ENCODE measurements at regions not wholly inside any gene's neighbourhood (a gene's known extent, or its start where the extent isn't known, plus 50 kb on each side); places are given as distances from the start of the nearest gene placed in this dataset.

GRCh38 chr10:116792817-116793216, 50.5 kb upstream of the HSPA12A start:
- no peak overlapping the region for H3K4me2 ChIP-seq (ENCODE audit: low read depth, low read length)
- no peaks in the 10 kb centered on the region for H3K27me3 ChIP-seq (replicated peaks; ENCODE audit: insufficient read depth, low read length)
- no peaks in the 10 kb centered on the region for H3K9me3 ChIP-seq (replicated peaks; ENCODE audit: insufficient read depth, low read length)
- H4K20me1 ChIP-seq (ENCODE audit: insufficient read depth, low read length) = no peaks in the 10 kb centered on the region
- no peak overlapping the region for H2AFZ ChIP-seq (ENCODE audit: low read length)
- TF ChIP-seq EZH2phosphoT487 (IDR thresholded peaks at IDR 0.05; ENCODE audit: low read length) = no peak
- TF ChIP-seq EZH2 (optimal IDR thresholded peaks at IDR 0.05; ENCODE audit: low read depth, low read length) = no peak
- no peak for TF ChIP-seq CTCF (IDR thresholded peaks at IDR 0.05; ENCODE audit: low read length)
- peaks cover under 1% of the 10 kb centered on the region; the same call in 1 of the 2 replicates for H3K4me1 ChIP-seq (ENCODE audit: low read length)
- H3K79me2 ChIP-seq (ENCODE audit: low read length) = no peaks in the 10 kb centered on the region
- H3K36me3 ChIP-seq (replicated peaks; ENCODE audit: insufficient read depth, low read length) = no peaks in the 10 kb centered on the region
- H3K4me3 ChIP-seq (ENCODE audit: low read length) = no peak overlapping the region
- H3K9me2 ChIP-seq (replicated peaks; ENCODE audit: insufficient read depth, low read length) = no peaks in the 10 kb centered on the region
- no peak overlapping the region for H3K27ac ChIP-seq (ENCODE audit: low read length)
- H3K9ac ChIP-seq (ENCODE audit: low read length) = no peak overlapping the region
- DNase-seq = no peak
- H3F3A ChIP-seq (ENCODE audit: insufficient read depth, low read length) = no peaks in the 10 kb centered on the region

- H3K4me1 ChIP-seq (ENCODE audit: low read length) = no peaks in the 10 kb centered on the region
- no peak overlapping the region for H3K4me2 ChIP-seq (ENCODE audit: low read depth, low read length)
- H3K4me3 ChIP-seq (ENCODE audit: low read length) = no peak overlapping the region
- no peaks in the 10 kb centered on the region for H4K20me1 ChIP-seq (ENCODE audit: insufficient read depth, low read length)
- H3F3A ChIP-seq (ENCODE audit: insufficient read depth, low read length) = no peaks in the 10 kb centered on the region
- no peak overlapping the region for H3K9ac ChIP-seq (ENCODE audit: low read length)
- DNase-seq = no peak
- H3K9me2 ChIP-seq (replicated peaks; ENCODE audit: insufficient read depth, low read length) = no peaks in the 10 kb centered on the region
- H3K27me3 ChIP-seq (replicated peaks; ENCODE audit: insufficient read depth, low read length) = no peaks in the 10 kb centered on the region
- TF ChIP-seq EZH2phosphoT487 (IDR thresholded peaks at IDR 0.05; ENCODE audit: low read length) = no peak
- no peak for TF ChIP-seq CTCF (IDR thresholded peaks at IDR 0.05; ENCODE audit: low read length)
- TF ChIP-seq EZH2 (optimal IDR thresholded peaks at IDR 0.05; ENCODE audit: low read depth, low read length) = no peak
- H3K36me3 ChIP-seq (replicated peaks; ENCODE audit: insufficient read depth, low read length) = no peaks in the 10 kb centered on the region
- H3K79me2 ChIP-seq (ENCODE audit: low read length) = no peaks in the 10 kb centered on the region
- no peak overlapping the region for H3K27ac ChIP-seq (ENCODE audit: low read length)
- H3K9me3 ChIP-seq (replicated peaks; ENCODE audit: insufficient read depth, low read length) = no peaks in the 10 kb centered on the region
- no peak overlapping the region for H2AFZ ChIP-seq (ENCODE audit: low read length)
Measured at GRCh38 chr10:116796469-116796868, 52.8 kb upstream of the ENO4 start.

GRCh38 chr10:116796910-116797513, 52.3 kb upstream of the ENO4 start:
- H3K9ac ChIP-seq (ENCODE audit: low read length) = no peak overlapping the region
- H3K9me2 ChIP-seq (replicated peaks; ENCODE audit: insufficient read depth, low read length) = no peaks in the 10 kb centered on the region
- no peaks in the 10 kb centered on the region for H4K20me1 ChIP-seq (ENCODE audit: insufficient read depth, low read length)
- no peak overlapping the region for H3K4me3 ChIP-seq (ENCODE audit: low read length)
- H3K27ac ChIP-seq (ENCODE audit: low read length) = no peak overlapping the region
- H3K4me2 ChIP-seq (ENCODE audit: low read depth, low read length) = no peak overlapping the region
- no peak overlapping the region for H2AFZ ChIP-seq (ENCODE audit: low read length)
- no peaks in the 10 kb centered on the region for H3F3A ChIP-seq (ENCODE audit: insufficient read depth, low read length)
- TF ChIP-seq EZH2 (optimal IDR thresholded peaks at IDR 0.05; ENCODE audit: low read depth, low read length) (no peak), CTCF (IDR thresholded peaks at IDR 0.05; ENCODE audit: low read length) (peak; percentile 95)
- no peaks in the 10 kb centered on the region for H3K27me3 ChIP-seq (replicated peaks; ENCODE audit: insufficient read depth, low read length)
- H3K4me1 ChIP-seq (ENCODE audit: low read length) = no peaks in the 10 kb centered on the region
- DNase-seq = peak; percentile 73
- H3K36me3 ChIP-seq (replicated peaks; ENCODE audit: insufficient read depth, low read length) = no peaks in the 10 kb centered on the region
- H3K79me2 ChIP-seq (ENCODE audit: low read length) = no peaks in the 10 kb centered on the region
- H3K9me3 ChIP-seq (replicated peaks; ENCODE audit: insufficient read depth, low read length) = no peaks in the 10 kb centered on the region

Data from MM.1S (cell line).